ENCODE measurements at regions not wholly inside any gene's neighbourhood (a gene's known extent, or its start where the extent isn't known, plus 50 kb on each side); places are given as distances from the start of the nearest gene placed in this dataset.

- ATAC-seq (ENCODE audit: low read depth): no peak
These were observed 249.9 kb downstream of the CDK5RAP2 start for GRCh38 chr9:120330031-120330430.

DNA sequence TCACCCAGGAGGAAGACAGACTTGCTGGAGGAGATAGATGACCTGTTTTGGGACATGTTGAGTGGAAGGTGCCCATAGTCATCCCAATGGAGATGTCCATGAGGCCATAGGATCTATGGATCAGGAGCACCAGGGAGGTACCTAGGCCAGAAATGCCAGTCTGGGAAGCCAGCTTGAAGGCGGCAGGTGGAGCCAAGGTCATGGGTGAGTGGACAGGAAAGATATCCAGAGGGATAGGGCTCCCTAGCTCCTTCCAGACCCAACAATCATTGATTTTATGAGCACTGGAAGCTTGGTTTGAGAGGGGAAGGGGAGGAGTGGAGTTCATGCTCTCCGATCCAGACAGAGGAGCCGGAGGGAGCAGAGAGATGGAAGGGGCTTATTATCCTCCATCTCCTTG lies 252.6 kb downstream of the CDK5RAP2 start:
- no peak for ATAC-seq (ENCODE audit: low read depth)
- peaks cover 2% of the 10 kb centered on the region for H3K4me1 Mint-ChIP-seq
- no peak for DNase-seq
- peaks cover 9% of the 10 kb centered on the region for H3K27me3 Mint-ChIP-seq
- H3K9me3 Mint-ChIP-seq: no peaks in the 10 kb centered on the region
- intact Hi-C loops (cut with micrococcal nuclease): no loop called here
- no peak overlapping the region for H3K27ac Mint-ChIP-seq
- no peaks in the 10 kb centered on the region for H3K36me3 Mint-ChIP-seq (ENCODE audit: low read depth)
- no peak for TF ChIP-seq CTCF (IDR thresholded peaks at IDR 0.05)
- POLR2A ChIA-PET: no interaction called here
- CTCF ChIA-PET: no interaction called here
- H3K4me3 Mint-ChIP-seq: no peak overlapping the region

More at GRCh38 chr9:120330031-120330430, 249.9 kb downstream of the CDK5RAP2 start:
- no peak for TF ChIP-seq CTCF (IDR thresholded peaks at IDR 0.05)
- ChIA-PET CTCF (no interaction called here), POLR2A (no interaction called here)
- Mint-ChIP-seq H3K4me1 (peaks cover 2% of the 10 kb centered on the region), H3K27ac (no peak overlapping the region), H3K9me3 (no peaks in the 10 kb centered on the region), H3K36me3 (ENCODE audit: low read depth) (no peaks in the 10 kb centered on the region), H3K27me3 (peaks cover 13% of the 10 kb centered on the region), H3K4me3 (no peak overlapping the region)
- no peak for DNase-seq
- intact Hi-C loops (cut with micrococcal nuclease): no loop called here

GRCh38 chr9:120326049-120326693 lies 253.8 kb downstream of the CDK5RAP2 start:
- intact Hi-C loops (cut with micrococcal nuclease): no loop called here
- Mint-ChIP-seq H3K9me3 (no peaks in the 10 kb centered on the region), H3K27ac (no peak overlapping the region), H3K27me3 (peaks cover 9% of the 10 kb centered on the region), H3K36me3 (ENCODE audit: low read depth) (no peaks in the 10 kb centered on the region), H3K4me1 (peaks cover 2% of the 10 kb centered on the region), H3K4me3 (no peak overlapping the region)
- CTCF ChIA-PET: no interaction called here
- ATAC-seq (ENCODE audit: low read depth) (no peak), DNase-seq (no peak)
- POLR2A ChIA-PET: no interaction called here
- no peak for TF ChIP-seq CTCF (IDR thresholded peaks at IDR 0.05)

GRCh38 chr9:120324996-120325642 lies 254.8 kb downstream of the CDK5RAP2 start:
- Mint-ChIP-seq H3K4me1 (peaks cover 2% of the 10 kb centered on the region), H3K27me3 (peaks cover 7% of the 10 kb centered on the region), H3K27ac (no peak overlapping the region), H3K9me3 (no peaks in the 10 kb centered on the region), H3K4me3 (no peak overlapping the region), H3K36me3 (ENCODE audit: low read depth) (no peaks in the 10 kb centered on the region)
- ChIA-PET POLR2A (no interaction called here), CTCF (no interaction called here)
- DNase-seq: no peak
- intact Hi-C loops (cut with micrococcal nuclease): no loop called here
- no peak for ATAC-seq (ENCODE audit: low read depth)
- no peak for TF ChIP-seq CTCF (IDR thresholded peaks at IDR 0.05)

DNA sequence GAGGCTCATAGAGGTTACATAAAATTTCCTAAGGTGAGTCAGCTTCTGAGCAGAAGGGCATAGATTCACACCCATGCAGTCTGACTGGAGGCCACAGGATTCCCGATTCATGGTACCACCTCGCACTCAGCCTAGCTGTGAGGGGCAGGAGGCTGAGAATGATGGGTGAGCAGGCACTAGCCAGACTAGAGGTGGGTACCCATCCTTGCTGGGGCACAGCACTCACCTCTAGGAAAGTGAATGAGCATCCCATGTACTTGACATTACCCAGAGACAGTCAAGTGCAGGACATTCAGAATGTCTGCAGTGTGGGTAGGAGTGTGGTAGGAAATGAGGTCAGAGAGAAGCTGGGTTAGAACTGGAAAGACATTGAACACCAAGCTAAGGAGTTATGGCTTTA lies 255.5 kb downstream of the CDK5RAP2 start:
- no peaks in the 10 kb centered on the region for H3K36me3 Mint-ChIP-seq (ENCODE audit: low read depth)
- CTCF ChIA-PET: no interaction called here
- H3K27ac Mint-ChIP-seq: no peak overlapping the region
- TF ChIP-seq CTCF (IDR thresholded peaks at IDR 0.05): no peak
- H3K4me3 Mint-ChIP-seq: no peak overlapping the region
- POLR2A ChIA-PET: no interaction called here
- H3K27me3 Mint-ChIP-seq: peaks cover 7% of the 10 kb centered on the region
- ATAC-seq (ENCODE audit: low read depth) (no peak), DNase-seq (no peak)
- intact Hi-C loops (cut with micrococcal nuclease): no loop called here
- H3K9me3 Mint-ChIP-seq: no peaks in the 10 kb centered on the region
- H3K4me1 Mint-ChIP-seq: peaks cover 2% of the 10 kb centered on the region

Measured in activated B cell treated with CpG ODN at 0.5 μM for 24 hours (primary cell).